OCI-LY7 (cell line): ENCODE measurements at regions not wholly inside any gene's neighbourhood (a gene's known extent, or its start where the extent isn't known, plus 50 kb on each side); places are given as distances from the start of the nearest gene placed in this dataset.

Experiments used
- BruUV-seq: library from RNA; stranded (reverse); fragments of 400-500 nt; replicated peaks from 2 replicates; lab custom pipeline; 2021; lab: Mats Ljungman, UMichigan
- CTCF ChIA-PET: fragments of 300-600 bp; sonication (Branson Sonifier 250); formaldehyde crosslinking; loops from one replicate; lab custom pipeline; 2022; ENCODE audit warnings: antibody characterized with exemption; ENCODE audit not compliant: unreplicated experiment; lab: Charles Lee
- POLR2A ChIA-PET: fragments of 300-600 bp; sonication (Branson Sonifier 250); formaldehyde crosslinking; loops from one replicate; lab custom pipeline; 2022; ENCODE audit warnings: antibody characterized with exemption; lab: Charles Lee
- DNase-seq: peaks from one replicate; pipeline ENCODE4 v3.0.0-alpha.2; 2015; ENCODE audit warnings: low spot score
- H2AFZ ChIP-seq: fragments of 200-600 bp; sonication (generic), shearing (Covaris generic); 2 replicates; pipeline ENCODE4 v1.6.1; 2014; ENCODE audit warnings: mild to moderate bottlenecking, antibody characterized with exemption, low read length, moderate library complexity
- H3K27ac ChIP-seq: fragments of 200-600 bp; sonication (generic); 2 replicates; pipeline ENCODE4 v1.5.1; 2014; ENCODE audit warnings: mixed run types, low read depth, mild to moderate bottlenecking, moderate library complexity, low read length, inconsistent platforms; ENCODE audit not compliant: poor library complexity, severe bottlenecking
- H3K36me3 ChIP-seq: fragments of 200-600 bp; sonication (generic); 2 replicates; pipeline ENCODE4 v1.6.1; 2014; ENCODE audit warnings: mild to moderate bottlenecking, antibody characterized with exemption, low read length, moderate library complexity, mixed read lengths; ENCODE audit not compliant: insufficient read depth
- H3K4me1 ChIP-seq: fragments of 200-600 bp; sonication (generic); 2 replicates; pipeline ENCODE4 v1.5.1; 2014; ENCODE audit warnings: mild to moderate bottlenecking, low read length; ENCODE audit not compliant: insufficient read depth, poor library complexity, severe bottlenecking
- H3K4me2 ChIP-seq: fragments of 200-600 bp; sonication (generic); 2 replicates; pipeline ENCODE4 v1.6.1; 2014; ENCODE audit warnings: mild to moderate bottlenecking, low read length
- H3K4me3 ChIP-seq: fragments of 200-600 bp; sonication (generic); 2 replicates; pipeline ENCODE4 v1.5.1; 2014; ENCODE audit warnings: mild to moderate bottlenecking, low read depth, low read length; ENCODE audit not compliant: poor library complexity, severe bottlenecking
- H3K79me2 ChIP-seq: fragments of 200-600 bp; sonication (generic); 2 replicates; pipeline ENCODE4 v1.6.1; 2016; ENCODE audit warnings: low read depth, mild to moderate bottlenecking, low read length, moderate library complexity, mixed read lengths; ENCODE audit not compliant: insufficient read depth
- H3K9me2 ChIP-seq: fragments of 200-600 bp; sonication (generic); 2 replicates; pipeline ENCODE4 v1.6.1; 2016; ENCODE audit warnings: mild to moderate bottlenecking, low read length, mixed read lengths; ENCODE audit not compliant: insufficient read depth
- H3K9me3 ChIP-seq: fragments of 200-600 bp; sonication (generic); 2 replicates; pipeline ENCODE4 v1.6.1; 2014; ENCODE audit warnings: mild to moderate bottlenecking, mixed run types, low read length, mixed read lengths
- H4K20me1 ChIP-seq: fragments of 200-600 bp; sonication (generic); 2 replicates; pipeline ENCODE4 v1.6.1; 2014; ENCODE audit warnings: mild to moderate bottlenecking, antibody characterized with exemption, low read length, moderate library complexity, mixed read lengths; ENCODE audit not compliant: insufficient read depth
- EZH2phosphoT487 ChIP-seq: fragments of 200-600 bp; sonication (generic); IDR thresholded peaks from 2 replicates; pipeline ENCODE4 v1.6.1; 2018; ENCODE audit warnings: low read depth, borderline replicate concordance, mild to moderate bottlenecking, mixed run types, antibody characterized with exemption, low read length, moderate library complexity, mixed read lengths
- intact Hi-C: fragments of 100-400 bp; cut with micrococcal nuclease; formaldehyde crosslinking; loops from one replicate; pipeline ENCODE4 v1.10.0; 2022; ENCODE audit not compliant: unreplicated experiment
- TF ChIP-seq, protein P1 (sequence below): fragments of 200-600 bp; sonication (generic); conservative IDR thresholded peaks from 2 replicates; pipeline ENCODE4 v1.5.1; 2014; ENCODE audit warnings: mild to moderate bottlenecking, antibody characterized with exemption, low read length, moderate library complexity, mixed read lengths

DNA sequence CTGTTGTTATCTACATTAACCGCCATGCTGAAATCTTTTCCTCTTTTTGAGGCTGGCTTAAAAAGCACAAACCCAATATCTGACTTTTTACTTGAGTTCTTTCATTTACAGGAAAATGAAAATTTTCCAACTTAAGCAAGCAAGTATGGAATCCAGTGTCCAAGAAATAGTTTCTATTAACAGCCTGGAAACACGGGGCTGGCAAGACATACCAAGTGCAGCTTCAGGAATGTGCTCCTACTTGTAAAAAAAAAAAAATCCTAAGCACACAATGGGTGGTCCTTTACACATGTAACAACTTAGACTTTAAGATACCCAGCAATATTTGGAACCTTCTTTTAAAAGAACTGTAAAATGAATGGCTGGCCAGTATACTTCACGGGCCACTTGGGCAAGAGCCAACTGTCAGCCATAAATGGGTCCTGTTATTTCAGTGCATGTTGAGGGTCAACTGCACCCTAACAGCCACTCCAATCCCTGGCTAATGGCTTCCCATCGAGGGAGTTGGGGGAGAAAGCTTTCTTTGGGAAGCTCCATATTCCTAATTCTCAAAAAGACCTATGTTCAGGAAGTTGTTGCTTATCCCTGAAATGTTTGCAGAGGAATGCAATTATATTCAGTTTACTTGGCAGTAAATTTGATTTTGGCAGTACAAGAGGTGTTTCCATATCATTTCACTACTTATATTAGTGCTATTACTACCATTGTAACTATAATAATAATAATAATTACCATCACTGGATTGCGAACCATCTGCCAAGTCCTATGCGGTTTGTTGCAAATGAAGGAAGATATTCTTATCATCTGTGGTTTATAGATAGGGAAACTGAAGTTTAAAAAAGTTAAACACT, 236.4 kb upstream of the TMEM72 start:
- Histone ChIP-seq H3K36me3 (no peaks in the 10 kb centered on the region), H3K4me1 (no peaks in the 10 kb centered on the region), H2AFZ (no peak overlapping the region), H3K4me2 (no peak overlapping the region), H4K20me1 (no peaks in the 10 kb centered on the region), H3K4me3 (no peak overlapping the region), H3K9me3 (no peaks in the 10 kb centered on the region), H3K79me2 (no peaks in the 10 kb centered on the region), H3K27ac (no peak overlapping the region), H3K9me2 (no peaks in the 10 kb centered on the region)
- CTCF ChIA-PET: no interaction called here
- POLR2A ChIA-PET: no interaction called here
- TF ChIP-seq, protein P1, sequence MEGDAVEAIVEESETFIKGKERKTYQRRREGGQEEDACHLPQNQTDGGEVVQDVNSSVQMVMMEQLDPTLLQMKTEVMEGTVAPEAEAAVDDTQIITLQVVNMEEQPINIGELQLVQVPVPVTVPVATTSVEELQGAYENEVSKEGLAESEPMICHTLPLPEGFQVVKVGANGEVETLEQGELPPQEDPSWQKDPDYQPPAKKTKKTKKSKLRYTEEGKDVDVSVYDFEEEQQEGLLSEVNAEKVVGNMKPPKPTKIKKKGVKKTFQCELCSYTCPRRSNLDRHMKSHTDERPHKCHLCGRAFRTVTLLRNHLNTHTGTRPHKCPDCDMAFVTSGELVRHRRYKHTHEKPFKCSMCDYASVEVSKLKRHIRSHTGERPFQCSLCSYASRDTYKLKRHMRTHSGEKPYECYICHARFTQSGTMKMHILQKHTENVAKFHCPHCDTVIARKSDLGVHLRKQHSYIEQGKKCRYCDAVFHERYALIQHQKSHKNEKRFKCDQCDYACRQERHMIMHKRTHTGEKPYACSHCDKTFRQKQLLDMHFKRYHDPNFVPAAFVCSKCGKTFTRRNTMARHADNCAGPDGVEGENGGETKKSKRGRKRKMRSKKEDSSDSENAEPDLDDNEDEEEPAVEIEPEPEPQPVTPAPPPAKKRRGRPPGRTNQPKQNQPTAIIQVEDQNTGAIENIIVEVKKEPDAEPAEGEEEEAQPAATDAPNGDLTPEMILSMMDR: no peak
- no peak for TF ChIP-seq EZH2phosphoT487
- no peak for DNase-seq
- BruUV-seq: no TSS peak
- intact Hi-C loops: no loop called here

GRCh38 chr10:44675387-44675874, 235.7 kb upstream of the TMEM72 start:
- Histone ChIP-seq H2AFZ (no peak overlapping the region), H3K4me1 (no peaks in the 10 kb centered on the region), H4K20me1 (no peaks in the 10 kb centered on the region), H3K4me2 (no peak overlapping the region), H3K9me2 (no peaks in the 10 kb centered on the region), H3K36me3 (no peaks in the 10 kb centered on the region), H3K9me3 (no peaks in the 10 kb centered on the region), H3K4me3 (no peak overlapping the region), H3K27ac (no peak overlapping the region), H3K79me2 (no peaks in the 10 kb centered on the region)
- CTCF ChIA-PET: no interaction called here
- no peak for DNase-seq
- POLR2A ChIA-PET: no interaction called here
- no TSS peak for BruUV-seq
- TF ChIP-seq, protein P1: no peak
- TF ChIP-seq EZH2phosphoT487: no peak
- intact Hi-C loops: no loop called here

GRCh38 chr10:44680764-44681163, 230.4 kb upstream of the TMEM72 start:
- no peak overlapping the region for H3K4me3 ChIP-seq
- intact Hi-C loops: no loop called here
- H3K27ac ChIP-seq: no peak overlapping the region
- no peaks in the 10 kb centered on the region for H3K4me1 ChIP-seq
- no peaks in the 10 kb centered on the region for H3K36me3 ChIP-seq
- no peak overlapping the region for H3K4me2 ChIP-seq
- CTCF ChIA-PET: no interaction called here
- no peaks in the 10 kb centered on the region for H3K79me2 ChIP-seq
- BruUV-seq: no TSS peak
- DNase-seq: no peak
- H3K9me3 ChIP-seq: no peaks in the 10 kb centered on the region
- H2AFZ ChIP-seq: no peak overlapping the region
- H4K20me1 ChIP-seq: no peaks in the 10 kb centered on the region
- POLR2A ChIA-PET: no interaction called here
- no peaks in the 10 kb centered on the region for H3K9me2 ChIP-seq
- TF ChIP-seq EZH2phosphoT487: no peak
- TF ChIP-seq, protein P1: no peak
